Type B pancreatic cell (in vitro differentiated cells): ENCODE measurements at regions not wholly inside any gene's neighbourhood (a gene's known extent, or its start where the extent isn't known, plus 50 kb on each side); places are given as distances from the start of the nearest gene placed in this dataset.

Experiments used
- DNase-seq: peaks from one replicate; pipeline ENCODE4 v3.0.0; 2021; ENCODE audit warnings: mixed read lengths; ENCODE audit not compliant: unreplicated experiment; ENCODE audit errors: extremely low spot score
- H3K27ac Mint-ChIP-seq: 2 replicates; pipeline ENCODE4 v1.8.0; 2021; ENCODE audit warnings: mild to moderate bottlenecking, mixed read lengths
- H3K27me3 Mint-ChIP-seq: 2 replicates; pipeline ENCODE4 v1.8.0; 2021; ENCODE audit warnings: mixed read lengths
- H3K36me3 Mint-ChIP-seq: 2 replicates; pipeline ENCODE4 v1.8.0; 2021; ENCODE audit warnings: mixed read lengths
- H3K4me1 Mint-ChIP-seq: one replicate; pipeline ENCODE4 v1.8.0; 2021; ENCODE audit warnings: mixed read lengths; ENCODE audit not compliant: unreplicated experiment
- H3K4me3 Mint-ChIP-seq: 2 replicates; pipeline ENCODE4 v1.8.0; 2021; ENCODE audit warnings: mild to moderate bottlenecking, mixed read lengths
- H3K9me3 Mint-ChIP-seq: 2 replicates; pipeline ENCODE4 v1.8.0; 2021; ENCODE audit warnings: mixed read lengths
- TF ChIP-seq, protein P1 (sequence below): fragments of 200-600 bp; sonication (generic); conservative IDR thresholded peaks from 2 replicates; pipeline ENCODE4 v1.5.0; 2021; ENCODE audit warnings: antibody characterized with exemption, mild to moderate bottlenecking

DNA sequence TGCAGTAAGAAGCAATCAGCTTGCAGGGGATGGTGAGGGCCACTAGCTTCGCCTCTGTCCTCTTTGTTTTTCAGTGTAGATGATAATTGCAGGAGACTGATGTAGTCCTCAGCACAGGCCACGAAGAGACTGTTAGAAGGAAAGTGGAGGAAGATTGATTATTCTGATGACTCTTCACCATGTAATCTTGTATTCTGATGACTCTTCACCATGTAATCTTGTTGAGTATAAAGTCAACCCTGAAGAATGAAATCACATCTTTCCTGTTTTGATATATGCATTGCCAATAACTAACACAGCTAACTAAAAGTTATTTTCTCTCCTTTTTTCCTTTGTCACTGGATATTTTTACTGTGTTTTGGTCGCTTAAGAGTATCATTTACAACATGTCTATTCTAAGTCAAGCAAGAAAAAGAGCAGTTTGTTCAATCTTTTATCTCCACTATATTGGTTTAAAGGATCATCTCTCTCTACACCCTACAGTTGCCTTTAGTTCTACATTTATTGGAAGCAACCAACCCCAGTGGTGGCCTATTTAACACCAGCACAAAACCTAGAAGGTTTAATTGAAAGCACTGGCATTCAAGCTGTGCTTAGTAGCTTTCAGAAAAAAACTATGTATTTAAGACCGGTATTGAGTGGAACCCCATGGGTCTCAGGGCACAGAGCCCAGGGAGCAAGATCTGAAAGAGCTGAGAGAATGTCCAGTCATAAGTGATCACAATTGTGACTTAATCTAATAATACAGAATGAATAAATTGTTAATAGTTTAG, 107.2 kb upstream of the BTBD3 start:
- Mint-ChIP-seq H3K27me3 (peaks cover 4% of the 10 kb centered on the region), H3K4me1 (peaks cover 13% of the 10 kb centered on the region), H3K4me3 (no peak overlapping the region), H3K9me3 (no peaks in the 10 kb centered on the region), H3K36me3 (no peaks in the 10 kb centered on the region), H3K27ac (no peak overlapping the region)
- TF ChIP-seq, protein P1, sequence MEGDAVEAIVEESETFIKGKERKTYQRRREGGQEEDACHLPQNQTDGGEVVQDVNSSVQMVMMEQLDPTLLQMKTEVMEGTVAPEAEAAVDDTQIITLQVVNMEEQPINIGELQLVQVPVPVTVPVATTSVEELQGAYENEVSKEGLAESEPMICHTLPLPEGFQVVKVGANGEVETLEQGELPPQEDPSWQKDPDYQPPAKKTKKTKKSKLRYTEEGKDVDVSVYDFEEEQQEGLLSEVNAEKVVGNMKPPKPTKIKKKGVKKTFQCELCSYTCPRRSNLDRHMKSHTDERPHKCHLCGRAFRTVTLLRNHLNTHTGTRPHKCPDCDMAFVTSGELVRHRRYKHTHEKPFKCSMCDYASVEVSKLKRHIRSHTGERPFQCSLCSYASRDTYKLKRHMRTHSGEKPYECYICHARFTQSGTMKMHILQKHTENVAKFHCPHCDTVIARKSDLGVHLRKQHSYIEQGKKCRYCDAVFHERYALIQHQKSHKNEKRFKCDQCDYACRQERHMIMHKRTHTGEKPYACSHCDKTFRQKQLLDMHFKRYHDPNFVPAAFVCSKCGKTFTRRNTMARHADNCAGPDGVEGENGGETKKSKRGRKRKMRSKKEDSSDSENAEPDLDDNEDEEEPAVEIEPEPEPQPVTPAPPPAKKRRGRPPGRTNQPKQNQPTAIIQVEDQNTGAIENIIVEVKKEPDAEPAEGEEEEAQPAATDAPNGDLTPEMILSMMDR: no peak
- DNase-seq: no peak

DNA sequence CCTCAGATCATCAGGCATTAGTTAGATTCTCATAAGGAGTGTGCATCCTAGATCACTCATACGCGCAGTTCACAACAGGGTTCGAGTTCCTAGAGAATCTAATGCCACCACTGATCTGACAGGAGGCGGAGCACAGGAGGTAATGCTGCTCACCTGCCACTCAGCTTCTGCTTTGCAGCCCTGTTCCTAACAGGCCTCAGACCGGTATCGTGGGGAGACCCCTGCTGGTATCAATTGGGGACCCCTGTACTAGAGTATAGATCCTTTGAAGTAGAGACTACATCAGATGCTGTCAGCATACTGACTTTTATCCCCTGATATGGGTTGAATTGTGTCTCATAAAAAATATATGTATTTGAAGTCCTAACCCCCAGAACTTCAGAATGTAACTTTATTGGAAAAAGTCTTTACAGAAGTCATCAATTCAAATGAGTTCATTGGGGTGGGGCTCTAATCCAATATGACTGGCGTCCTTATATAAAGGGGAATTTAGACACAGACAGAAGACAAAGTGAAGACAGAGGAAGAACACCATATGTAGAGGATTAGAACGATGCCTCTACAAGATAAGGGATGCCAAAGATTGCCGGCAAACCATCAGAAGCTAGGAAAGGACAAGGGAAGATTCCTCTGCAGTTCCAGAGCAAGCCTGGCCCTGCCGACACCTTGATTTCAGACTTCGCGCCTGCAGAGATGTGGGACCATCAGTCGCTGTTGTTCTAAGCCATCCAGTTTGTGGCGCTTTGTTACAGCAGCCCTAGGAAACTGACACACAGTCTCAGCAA, 104.4 kb upstream of the BTBD3 start:
- Mint-ChIP-seq H3K36me3 (no peaks in the 10 kb centered on the region), H3K9me3 (no peaks in the 10 kb centered on the region), H3K4me3 (no peak overlapping the region), H3K27ac (no peak overlapping the region), H3K4me1 (peaks cover 9% of the 10 kb centered on the region), H3K27me3 (peaks cover 14% of the 10 kb centered on the region)
- TF ChIP-seq, protein P1: no peak
- DNase-seq: no peak

DNA sequence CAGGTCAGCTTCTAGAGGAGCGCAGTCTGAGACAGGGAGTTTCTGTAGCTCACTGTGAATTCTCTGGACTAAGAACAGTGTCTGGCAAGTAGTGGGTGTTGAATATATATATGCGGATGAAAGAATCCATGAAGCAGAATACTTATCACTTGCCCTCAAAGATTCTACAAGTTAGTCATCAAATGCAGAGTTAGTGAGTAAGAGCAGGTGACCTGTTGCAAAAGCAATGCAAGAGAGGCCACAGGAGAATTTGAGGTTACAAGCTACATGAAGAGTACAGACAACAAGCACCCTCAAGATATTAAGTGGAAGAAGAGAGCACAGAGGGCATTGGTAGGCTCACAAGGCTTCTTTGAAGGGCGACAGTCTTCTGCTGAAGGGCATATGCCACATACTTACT, 103.4 kb upstream of the BTBD3 start:
- Mint-ChIP-seq H3K4me3 (no peak overlapping the region), H3K36me3 (no peaks in the 10 kb centered on the region), H3K27ac (no peak overlapping the region), H3K4me1 (peaks cover 9% of the 10 kb centered on the region), H3K27me3 (peaks cover 14% of the 10 kb centered on the region), H3K9me3 (no peaks in the 10 kb centered on the region)
- TF ChIP-seq, protein P1: no peak
- DNase-seq: no peak

DNA sequence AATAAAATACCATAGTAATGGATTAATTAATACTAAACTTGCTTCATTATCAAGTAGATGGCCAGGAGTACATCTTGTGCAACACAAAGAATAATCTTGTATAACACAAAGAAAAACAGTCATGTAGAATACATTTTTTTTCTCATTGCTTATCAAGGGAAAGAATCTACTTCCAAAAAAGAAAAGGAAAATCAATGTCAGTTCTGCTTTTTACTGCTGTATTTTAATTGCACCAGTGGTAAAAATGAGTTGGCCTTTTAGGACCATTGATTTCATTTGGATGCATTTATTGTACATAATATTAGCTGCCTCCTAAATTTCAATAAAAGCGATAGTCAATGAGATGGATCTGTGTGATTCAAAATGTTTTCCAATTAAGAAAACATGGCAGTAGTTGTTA, 96.9 kb upstream of the BTBD3 start:
- Mint-ChIP-seq H3K27me3 (peaks cover 6% of the 10 kb centered on the region), H3K4me1 (peaks cover 14% of the 10 kb centered on the region), H3K4me3 (no peak overlapping the region), H3K27ac (no peak overlapping the region), H3K36me3 (no peaks in the 10 kb centered on the region), H3K9me3 (no peaks in the 10 kb centered on the region)
- TF ChIP-seq, protein P1: no peak
- no peak for DNase-seq

DNA sequence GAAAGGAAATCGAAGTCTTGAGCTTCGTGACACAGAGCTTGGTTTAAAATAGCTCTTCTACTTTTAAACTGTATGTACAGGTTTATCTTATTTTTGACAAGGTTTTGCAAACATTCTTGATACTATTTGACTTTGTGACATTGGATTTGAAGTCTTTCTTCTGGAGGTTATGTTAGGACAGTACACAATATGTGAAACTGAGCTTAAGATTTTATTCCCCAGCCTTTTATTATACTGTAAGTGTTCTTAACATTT, 95.2 kb upstream of the BTBD3 start:
- peaks cover under 1% of the 10 kb centered on the region for H3K27me3 Mint-ChIP-seq
- no peak overlapping the region for H3K27ac Mint-ChIP-seq
- H3K9me3 Mint-ChIP-seq: no peaks in the 10 kb centered on the region
- no peaks in the 10 kb centered on the region for H3K36me3 Mint-ChIP-seq
- TF ChIP-seq, protein P1: no peak
- DNase-seq: no peak
- H3K4me1 Mint-ChIP-seq: peaks cover 14% of the 10 kb centered on the region
- H3K4me3 Mint-ChIP-seq: no peak overlapping the region
